ENCODE measurements at regions not wholly inside any gene's neighbourhood (a gene's known extent, or its start where the extent isn't known, plus 50 kb on each side); places are given as distances from the start of the nearest gene placed in this dataset.

DNA sequence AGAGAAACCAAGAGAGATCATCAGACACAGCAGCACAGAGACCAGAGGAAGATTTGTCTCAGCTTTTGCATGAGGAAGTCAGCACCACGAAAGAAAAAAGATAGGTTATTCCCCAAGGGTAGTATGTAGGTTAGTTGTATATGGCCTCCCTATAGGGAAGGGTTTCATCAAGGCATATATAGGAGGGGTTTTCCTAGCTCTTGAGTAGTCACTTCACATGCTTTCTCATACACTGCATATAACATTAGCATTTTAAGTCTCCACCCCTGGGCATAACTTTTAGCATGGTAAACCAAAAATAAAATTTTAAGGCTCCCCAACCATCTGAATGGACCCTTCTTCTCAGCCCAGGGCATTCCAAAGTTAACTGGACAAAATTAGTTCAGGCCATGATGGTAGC lies 1571.6 kb upstream of the ACO1 start:
- POLR2A ChIA-PET (ENCODE audit: unreplicated experiment) = no interaction called here
- intact Hi-C loops (cut with micrococcal nuclease) = no loop called here
- no CpG with 5 or more reads among the region's 1 CpG for WGBS, 2 experiments (ENCODE audit: extremely low coverage in 2 of 2, insufficient read length in 1 of 2)

More for the DNA sequence above, 1571.6 kb upstream of the ACO1 start:
- no peak overlapping the region for H3K18ac ChIP-seq (ENCODE audit: low read depth, low read length)
- H4K5ac ChIP-seq (ENCODE audit: low read depth, low read length) = no peak overlapping the region
- no peak overlapping the region for H4K91ac ChIP-seq (ENCODE audit: insufficient read depth, low read depth, low read length)
- no peak overlapping the region for H3K9ac ChIP-seq (ENCODE audit: low read depth, low read length)
- no peak overlapping the region for H2AK5ac ChIP-seq (ENCODE audit: low read depth, low read length)
- no peak overlapping the region for H2BK15ac ChIP-seq (ENCODE audit: low read depth, low read length)
- CTCF ChIA-PET = no interaction called here
- H3K4me2 ChIP-seq (ENCODE audit: low read depth, low read length) = no peak overlapping the region
- H3K4ac ChIP-seq (ENCODE audit: low read depth, low read length) = no peak overlapping the region
- TF ChIP-seq BHLHE40 (IDR thresholded peaks at IDR 0.05; ENCODE audit: low read depth, low read length) (no peak), CHD1 (IDR thresholded peaks at IDR 0.05; ENCODE audit: low read depth, low read length) (no peak), SMC3 (IDR thresholded peaks at IDR 0.05; ENCODE audit: low read depth, low read length) (no peak), POLR2A (IDR thresholded peaks at IDR 0.05; ENCODE audit: low read depth, low read length) (no peak), FOS (IDR thresholded peaks at IDR 0.05; ENCODE audit: low read depth, low read length) (no peak), MAFK (IDR thresholded peaks at IDR 0.05; ENCODE audit: low read depth, low read length) (no peak), MAZ (IDR thresholded peaks at IDR 0.05; ENCODE audit: borderline replicate concordance, low read depth, low read length) (no peak), MXI1 (IDR thresholded peaks at IDR 0.05; ENCODE audit: borderline replicate concordance, low read depth, low read length) (no peak), NFE2L2 (IDR thresholded peaks at IDR 0.05; ENCODE audit: low read depth, low read length) (no peak), RFX5 (IDR thresholded peaks at IDR 0.05; ENCODE audit: low read depth, low read length) (no peak), RAD21 (IDR thresholded peaks at IDR 0.05; ENCODE audit: low read length) (no peak)
- TF ChIP-seq, protein P1, sequence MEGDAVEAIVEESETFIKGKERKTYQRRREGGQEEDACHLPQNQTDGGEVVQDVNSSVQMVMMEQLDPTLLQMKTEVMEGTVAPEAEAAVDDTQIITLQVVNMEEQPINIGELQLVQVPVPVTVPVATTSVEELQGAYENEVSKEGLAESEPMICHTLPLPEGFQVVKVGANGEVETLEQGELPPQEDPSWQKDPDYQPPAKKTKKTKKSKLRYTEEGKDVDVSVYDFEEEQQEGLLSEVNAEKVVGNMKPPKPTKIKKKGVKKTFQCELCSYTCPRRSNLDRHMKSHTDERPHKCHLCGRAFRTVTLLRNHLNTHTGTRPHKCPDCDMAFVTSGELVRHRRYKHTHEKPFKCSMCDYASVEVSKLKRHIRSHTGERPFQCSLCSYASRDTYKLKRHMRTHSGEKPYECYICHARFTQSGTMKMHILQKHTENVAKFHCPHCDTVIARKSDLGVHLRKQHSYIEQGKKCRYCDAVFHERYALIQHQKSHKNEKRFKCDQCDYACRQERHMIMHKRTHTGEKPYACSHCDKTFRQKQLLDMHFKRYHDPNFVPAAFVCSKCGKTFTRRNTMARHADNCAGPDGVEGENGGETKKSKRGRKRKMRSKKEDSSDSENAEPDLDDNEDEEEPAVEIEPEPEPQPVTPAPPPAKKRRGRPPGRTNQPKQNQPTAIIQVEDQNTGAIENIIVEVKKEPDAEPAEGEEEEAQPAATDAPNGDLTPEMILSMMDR (conservative IDR thresholded peaks at IDR 0.05; ENCODE audit: low read depth, low read length) = no peak
- TF ChIP-seq, protein P2, sequence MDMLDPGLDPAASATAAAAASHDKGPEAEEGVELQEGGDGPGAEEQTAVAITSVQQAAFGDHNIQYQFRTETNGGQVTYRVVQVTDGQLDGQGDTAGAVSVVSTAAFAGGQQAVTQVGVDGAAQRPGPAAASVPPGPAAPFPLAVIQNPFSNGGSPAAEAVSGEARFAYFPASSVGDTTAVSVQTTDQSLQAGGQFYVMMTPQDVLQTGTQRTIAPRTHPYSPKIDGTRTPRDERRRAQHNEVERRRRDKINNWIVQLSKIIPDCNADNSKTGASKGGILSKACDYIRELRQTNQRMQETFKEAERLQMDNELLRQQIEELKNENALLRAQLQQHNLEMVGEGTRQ (IDR thresholded peaks at IDR 0.05; ENCODE audit: low read depth, low read length) = no peak
- TF ChIP-seq, protein P3, sequence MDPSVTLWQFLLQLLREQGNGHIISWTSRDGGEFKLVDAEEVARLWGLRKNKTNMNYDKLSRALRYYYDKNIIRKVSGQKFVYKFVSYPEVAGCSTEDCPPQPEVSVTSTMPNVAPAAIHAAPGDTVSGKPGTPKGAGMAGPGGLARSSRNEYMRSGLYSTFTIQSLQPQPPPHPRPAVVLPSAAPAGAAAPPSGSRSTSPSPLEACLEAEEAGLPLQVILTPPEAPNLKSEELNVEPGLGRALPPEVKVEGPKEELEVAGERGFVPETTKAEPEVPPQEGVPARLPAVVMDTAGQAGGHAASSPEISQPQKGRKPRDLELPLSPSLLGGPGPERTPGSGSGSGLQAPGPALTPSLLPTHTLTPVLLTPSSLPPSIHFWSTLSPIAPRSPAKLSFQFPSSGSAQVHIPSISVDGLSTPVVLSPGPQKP (IDR thresholded peaks at IDR 0.05; ENCODE audit: borderline replicate concordance, low read depth, low read length) = no peak
- H2BK5ac ChIP-seq (ENCODE audit: low read depth, low read length, poor library complexity, severe bottlenecking) = no peak overlapping the region
- no TSS peak for BruUV-seq (replicated peaks)
- H3K9me1 ChIP-seq (ENCODE audit: insufficient read depth, low read length) = no peaks in the 10 kb centered on the region
- dilution Hi-C loops (cut with HindIII; ENCODE audit: low sequenced_read_pairs, unreplicated experiment) (no loop called here), in situ Hi-C loops (cut with MboI; ENCODE audit: low sequenced_read_pairs) (no loop called here)
- no peak for ATAC-seq (ENCODE audit: low read depth)
- no peak overlapping the region for H2AK9ac ChIP-seq (replicated peaks; ENCODE audit: low read depth, low read length, poor library complexity)
- no peaks in the 10 kb centered on the region for H3K36me3 ChIP-seq (ENCODE audit: control insufficient read depth, insufficient read depth, low read length)
- H3K23ac ChIP-seq (ENCODE audit: low read depth, low read length) = no peak overlapping the region
- H3K27me3 ChIP-seq (ENCODE audit: control insufficient read depth, insufficient read depth, low read length) = no peaks in the 10 kb centered on the region
- no peak overlapping the region for H4K8ac ChIP-seq (ENCODE audit: low read depth in 2 of 2, low read length in 2 of 2)
- H4K20me1 ChIP-seq (ENCODE audit: insufficient read depth, low read length) = no peaks in the 10 kb centered on the region
- no peak overlapping the region for H3K4me3 ChIP-seq (ENCODE audit: insufficient read depth, low read depth, low read length)
- no peak for DNase-seq
- H2BK20ac ChIP-seq (ENCODE audit: low read depth, low read length) = no peak overlapping the region
- no peaks in the 10 kb centered on the region for H3K4me1 ChIP-seq (ENCODE audit: control insufficient read depth, insufficient read depth, low read length)
- no peak overlapping the region for H2BK120ac ChIP-seq (ENCODE audit: low read depth, low read length)
- H3K79me1 ChIP-seq (ENCODE audit: low read depth in 1 of 2, low read length in 2 of 2) = no peaks in the 10 kb centered on the region
- no peak overlapping the region for H3K14ac ChIP-seq (replicated peaks; ENCODE audit: low read depth, low read length)
- H2AFZ ChIP-seq (replicated peaks; ENCODE audit: low read length, poor library complexity) = no peak overlapping the region
- H3K9me3 ChIP-seq (ENCODE audit: control insufficient read depth, insufficient read depth, low read length) = no peaks in the 10 kb centered on the region; the same call in 1 of the 2 replicates
- H3K56ac ChIP-seq (ENCODE audit: extremely low read depth, insufficient read depth, low read length) = no peak overlapping the region
- H3K27ac ChIP-seq (ENCODE audit: insufficient read depth, low read length) = no peak overlapping the region
